GM19397 (cell line): ENCODE measurements at regions not wholly inside any gene's neighbourhood (a gene's known extent, or its start where the extent isn't known, plus 50 kb on each side); places are given as distances from the start of the nearest gene placed in this dataset.

Source experiments
- ATAC-seq: cut with Tn5 transposase; IDR thresholded peaks from one replicate; pipeline ENCODE4 v1.9.1; 2021; ENCODE audit warnings: mild to moderate bottlenecking, moderate library complexity; ENCODE audit not compliant: unreplicated experiment

DNA sequence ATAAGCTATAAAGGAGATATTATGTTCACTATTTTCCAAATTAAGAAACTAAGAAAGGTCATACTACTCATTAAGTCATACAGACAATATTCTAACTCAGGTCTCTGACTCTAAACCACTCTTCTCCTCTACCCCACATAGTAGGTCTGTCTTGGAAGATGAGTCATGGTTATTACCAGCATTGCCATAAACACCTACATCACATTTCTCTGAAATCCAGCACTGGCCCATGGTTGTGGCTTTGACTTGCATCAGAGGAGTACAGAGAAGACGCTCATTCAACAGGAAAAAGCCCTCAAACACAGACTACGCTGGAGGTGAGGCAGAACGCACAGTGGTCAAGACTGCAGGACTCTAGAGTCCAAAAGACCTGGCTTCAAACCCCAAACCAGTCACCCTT lies 476.8 kb downstream of the COG6 start:
- ATAC-seq = no peak

DNA sequence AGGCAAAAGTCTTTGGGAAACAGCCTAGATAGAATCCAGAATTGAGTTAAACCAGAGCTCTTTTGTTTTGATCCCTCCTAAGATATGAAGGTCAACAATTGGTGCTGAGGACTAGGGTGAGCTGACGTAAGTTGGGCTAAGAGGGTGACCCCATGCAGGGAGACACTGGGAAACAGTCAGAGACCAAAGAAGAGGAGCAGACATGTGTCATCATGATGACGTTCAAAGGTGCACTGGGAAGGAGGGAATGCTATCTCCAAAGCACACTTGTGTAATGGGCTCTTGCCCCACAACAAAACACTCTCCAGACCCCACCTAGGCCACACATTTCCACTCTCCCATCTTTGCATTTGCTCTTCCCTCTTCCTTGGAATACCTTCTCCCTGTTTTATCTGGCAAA lies 481.4 kb downstream of the COG6 start:
- no peak for ATAC-seq

DNA sequence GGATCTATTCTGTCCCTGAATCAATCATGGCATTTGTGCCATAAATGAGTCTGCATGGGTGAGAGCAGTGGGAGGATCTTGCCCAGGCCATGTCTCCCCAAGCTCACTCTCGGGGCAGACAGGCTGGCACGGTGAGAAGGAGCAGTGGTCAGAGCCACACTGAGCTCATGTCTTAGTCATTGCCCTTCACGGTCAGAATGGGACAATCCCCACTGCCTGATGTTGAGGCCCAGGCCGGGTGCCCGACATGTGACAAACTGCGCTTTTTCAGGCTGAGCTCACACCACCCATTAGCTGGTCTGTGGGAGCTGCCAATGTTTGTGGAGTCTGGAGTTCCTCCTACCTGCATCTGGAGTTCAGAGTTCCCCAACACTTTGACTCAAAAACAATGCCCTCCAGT lies 481.9 kb downstream of the COG6 start:
- ATAC-seq = no peak

DNA sequence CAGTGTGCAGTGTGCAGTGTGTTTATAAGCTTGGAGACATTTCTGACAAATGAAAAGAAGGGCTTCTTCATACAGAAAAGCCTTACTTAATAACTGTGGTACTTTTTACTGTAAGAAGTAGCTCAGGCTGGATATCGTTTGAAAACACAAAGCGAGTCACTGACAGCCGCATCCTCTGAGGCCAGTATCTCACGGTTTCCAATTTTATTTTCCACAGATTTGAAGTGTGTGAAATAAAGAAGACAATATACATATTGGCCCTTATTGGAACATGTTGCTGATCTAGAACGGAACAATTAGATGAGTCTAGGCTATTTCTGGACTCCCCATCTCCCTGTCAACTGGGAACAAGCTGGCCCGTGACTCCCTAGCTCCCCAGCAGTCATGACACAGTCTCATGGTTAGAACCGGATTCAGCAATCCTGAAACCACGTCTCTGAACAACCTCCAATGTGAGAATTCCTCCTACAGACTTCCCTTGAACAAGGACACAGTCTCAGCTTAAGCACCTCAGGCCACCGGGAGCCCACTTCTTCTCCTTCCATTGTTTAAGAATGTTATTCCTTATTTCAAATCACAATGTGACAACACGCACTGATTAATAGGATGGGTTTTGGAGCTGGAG lies 484.5 kb downstream of the COG6 start:
- no peak for ATAC-seq

DNA sequence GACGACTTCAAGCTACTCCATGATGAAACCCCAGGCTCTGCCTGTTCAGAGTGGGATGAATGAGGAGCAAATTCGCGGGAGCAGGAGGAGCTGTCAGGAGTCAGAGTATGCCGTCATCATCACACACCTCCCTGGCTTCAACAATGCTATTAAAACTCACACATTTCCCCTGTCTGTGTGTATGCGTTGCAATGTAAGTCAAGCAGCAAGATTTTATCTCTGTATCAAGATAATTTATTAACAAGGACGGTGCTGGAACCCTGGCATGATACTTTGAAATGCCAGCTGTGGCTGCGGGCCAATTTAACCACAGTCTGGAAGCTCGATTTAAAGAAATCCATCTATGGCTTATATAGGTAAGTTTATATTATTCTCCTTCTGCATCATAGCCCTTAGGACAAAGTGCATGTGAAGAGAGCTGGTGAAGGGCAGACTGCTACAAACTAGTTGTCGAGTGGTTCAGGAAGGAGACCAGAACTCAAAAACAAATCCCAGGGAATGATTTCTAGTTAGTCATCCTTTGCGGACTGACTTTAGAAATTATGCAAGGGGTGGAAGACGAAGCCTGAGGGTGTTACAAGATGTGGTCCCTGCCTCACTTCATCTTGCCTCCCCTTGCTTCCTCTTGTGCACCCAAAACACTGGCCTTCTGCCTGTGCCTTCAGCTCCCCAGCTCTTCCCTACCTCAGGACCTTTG lies 486.5 kb downstream of the COG6 start:
- no peak for ATAC-seq

DNA sequence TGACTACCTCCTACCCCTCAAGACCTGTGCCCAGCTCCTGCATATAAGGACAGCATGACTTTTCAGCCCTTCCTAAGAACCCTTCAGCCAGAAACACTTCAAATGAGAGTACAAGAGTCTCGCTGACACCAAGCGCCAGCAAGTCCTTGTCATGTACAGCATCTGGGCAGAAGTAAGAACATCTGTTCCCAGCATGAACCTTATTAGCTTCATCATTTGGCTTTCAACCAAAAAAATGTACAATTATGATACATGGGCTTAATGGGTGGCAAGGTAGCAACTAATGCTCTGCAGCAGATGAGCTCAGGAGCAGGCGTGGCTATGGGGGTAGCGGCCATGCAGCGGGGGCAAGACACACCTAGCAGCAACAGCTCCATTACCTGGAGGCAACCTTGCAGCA lies 487.6 kb downstream of the COG6 start:
- no peak for ATAC-seq

DNA sequence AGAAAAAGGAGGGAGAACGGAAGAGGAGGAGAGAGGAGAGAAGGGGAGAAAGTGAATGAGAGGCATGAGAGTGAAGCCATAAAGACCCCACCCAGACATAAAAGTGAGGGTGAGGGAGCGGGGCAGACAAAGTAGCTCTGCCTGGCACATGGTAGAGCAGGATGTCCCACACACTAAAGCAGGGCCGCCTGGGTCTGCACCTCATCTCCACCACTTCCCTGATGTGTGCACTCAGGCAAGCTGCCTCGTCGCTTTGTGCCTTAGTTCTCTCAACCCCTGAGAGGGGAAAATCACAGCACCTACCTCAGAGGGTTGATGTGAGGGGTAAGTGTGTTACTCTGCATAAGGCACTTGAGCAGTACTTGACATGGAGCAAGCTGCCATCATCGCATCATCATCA lies 488.1 kb downstream of the COG6 start:
- no peak for ATAC-seq

DNA sequence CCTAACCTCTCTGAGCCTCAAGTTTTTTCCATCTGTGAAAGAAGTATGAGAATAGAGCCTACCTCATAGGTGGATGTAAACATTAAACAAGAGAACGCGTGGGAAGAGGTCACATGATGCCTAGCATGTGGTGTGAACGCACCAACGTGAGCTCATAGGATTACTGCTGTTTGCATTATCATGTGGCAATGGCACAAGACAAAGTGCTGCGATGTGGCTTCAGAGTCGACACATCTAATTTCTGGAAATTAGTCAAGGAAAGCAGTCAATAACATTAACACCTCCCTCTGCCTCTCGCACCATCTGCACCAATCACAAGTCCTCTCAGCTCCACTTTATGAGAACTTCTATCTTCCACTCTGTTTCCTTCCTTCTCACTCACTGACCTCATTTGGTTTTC lies 489.7 kb downstream of the COG6 start:
- ATAC-seq = no peak

DNA sequence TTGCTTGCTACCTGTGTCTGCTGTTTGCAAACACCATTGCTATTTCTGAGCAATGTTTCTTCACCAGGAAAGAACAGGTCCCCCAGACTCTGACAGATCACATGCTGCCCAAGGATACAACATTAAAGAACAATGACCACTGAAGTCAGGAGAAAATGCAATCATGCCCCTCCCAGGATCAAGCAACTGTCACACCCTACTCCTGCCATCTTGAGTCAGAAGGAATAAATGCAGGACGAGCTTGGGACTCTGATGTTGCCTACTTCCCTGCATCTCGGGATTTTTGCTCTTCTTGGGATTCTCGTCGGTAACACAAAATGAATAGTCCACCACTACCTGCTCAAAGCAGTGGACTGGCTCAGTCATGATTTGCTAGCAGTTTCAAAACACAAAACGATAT lies 490.6 kb downstream of the COG6 start:
- ATAC-seq = no peak

DNA sequence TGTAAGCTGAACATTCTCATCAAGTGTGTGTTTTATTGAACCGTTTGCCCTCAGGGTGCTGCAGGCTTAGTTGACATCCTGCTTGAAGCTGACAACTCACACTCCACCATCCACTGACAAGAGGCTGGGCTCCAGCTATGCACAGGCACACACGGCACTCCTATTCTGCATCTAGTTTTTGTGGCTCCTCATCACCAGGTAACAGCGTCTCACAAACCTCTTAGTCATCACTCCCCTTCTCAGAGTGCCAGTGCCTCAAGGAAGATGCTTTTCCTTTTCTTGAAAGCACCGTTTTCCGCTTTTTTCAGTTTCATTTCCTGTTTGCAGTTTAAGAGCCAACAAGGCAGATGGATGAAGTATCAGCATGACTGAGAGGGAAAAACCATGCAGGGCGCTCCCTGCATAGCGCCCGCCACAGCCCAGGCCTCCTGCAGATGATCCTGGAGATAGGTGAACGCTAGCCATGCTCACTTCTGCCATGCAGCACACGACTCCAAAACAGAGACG lies 491.2 kb downstream of the COG6 start:
- no peak for ATAC-seq

DNA sequence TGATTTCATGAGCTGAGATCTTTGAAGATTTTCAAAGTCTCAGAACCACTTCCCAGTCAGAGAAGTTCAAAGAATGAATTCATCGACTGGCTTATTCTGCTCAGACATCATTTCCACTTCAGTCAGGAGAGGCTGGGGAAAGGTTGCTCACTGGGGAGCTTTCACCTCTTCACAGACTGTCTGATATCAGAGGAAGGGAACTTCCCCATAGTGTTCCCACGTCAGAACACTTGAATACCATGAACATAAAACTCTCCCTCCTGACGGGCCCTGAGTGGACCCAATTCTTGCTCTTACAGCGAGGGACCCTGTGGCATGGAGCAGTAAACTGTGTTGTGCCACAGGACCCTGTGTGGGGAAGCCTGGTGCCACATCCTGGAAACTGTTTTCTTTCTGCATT lies 492.6 kb downstream of the COG6 start:
- ATAC-seq = no peak

DNA sequence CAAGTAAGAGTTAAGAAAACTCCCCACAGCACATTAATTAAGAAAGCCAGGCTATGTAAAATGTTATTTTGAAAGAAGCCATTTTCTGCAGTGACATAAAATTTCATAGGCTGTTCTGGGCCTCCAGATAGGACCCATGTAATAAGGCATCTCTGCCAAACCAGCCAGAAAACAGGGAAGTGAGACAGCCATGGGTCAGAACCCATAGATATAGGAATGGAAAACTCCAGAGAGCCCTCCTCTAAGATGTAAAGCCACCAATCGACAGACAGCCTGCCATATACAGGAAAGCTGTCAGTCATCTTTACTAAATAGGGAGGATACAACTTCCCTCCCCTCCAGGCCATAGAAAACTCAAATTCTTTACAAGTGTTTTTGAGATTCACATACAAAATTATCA lies 493.3 kb downstream of the COG6 start:
- no peak for ATAC-seq

DNA sequence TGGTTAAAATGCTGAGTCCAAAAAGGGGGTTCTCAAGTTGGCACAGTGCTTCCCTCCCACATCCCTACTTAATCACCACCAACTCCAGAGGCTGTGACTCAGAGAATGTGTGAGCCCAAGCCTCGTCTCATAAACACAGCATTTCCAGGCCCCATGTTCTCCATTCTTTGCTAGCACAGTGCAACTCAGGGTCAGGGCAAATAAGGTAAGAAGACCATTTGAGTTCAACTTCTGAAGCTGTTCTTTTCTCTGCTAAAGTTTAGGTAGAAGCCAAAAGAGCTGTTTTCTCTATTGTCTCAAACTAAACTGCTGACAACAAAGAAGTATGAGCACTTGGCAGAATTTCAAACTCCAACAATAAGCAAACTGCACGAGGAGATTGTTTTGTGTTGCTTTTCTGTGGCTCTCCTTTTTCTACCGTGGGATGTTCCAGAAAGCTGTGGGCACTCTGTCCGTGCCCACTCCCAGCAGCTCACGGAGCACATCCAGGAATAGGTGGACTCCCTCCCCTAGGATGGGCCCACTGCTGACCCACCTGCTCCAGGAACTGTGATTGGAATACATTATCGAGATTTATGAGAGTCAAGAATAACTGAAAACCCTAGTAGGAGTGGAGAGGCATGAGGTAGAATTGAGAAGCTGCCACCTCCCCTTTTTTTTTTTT lies 494.3 kb downstream of the COG6 start:
- no peak for ATAC-seq

DNA sequence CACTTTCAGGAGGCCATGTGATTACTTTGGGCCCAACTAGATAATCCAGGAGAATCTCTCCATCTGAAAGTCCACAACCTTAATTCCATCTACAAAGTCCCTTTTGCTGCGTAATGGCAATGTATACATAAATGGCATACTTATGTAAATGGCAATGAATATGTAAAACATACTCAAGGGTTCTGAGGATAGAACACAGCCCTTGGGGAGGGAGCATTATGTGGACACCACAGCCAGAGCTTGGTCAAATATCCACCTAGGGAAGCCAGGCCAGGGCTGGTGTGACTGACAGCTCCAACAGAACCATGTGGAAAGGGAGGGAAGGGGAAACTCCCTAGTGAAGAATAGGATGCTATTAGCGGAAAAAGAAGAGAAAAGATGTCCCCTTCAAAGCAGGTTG lies 496.2 kb downstream of the COG6 start:
- ATAC-seq = no peak

DNA sequence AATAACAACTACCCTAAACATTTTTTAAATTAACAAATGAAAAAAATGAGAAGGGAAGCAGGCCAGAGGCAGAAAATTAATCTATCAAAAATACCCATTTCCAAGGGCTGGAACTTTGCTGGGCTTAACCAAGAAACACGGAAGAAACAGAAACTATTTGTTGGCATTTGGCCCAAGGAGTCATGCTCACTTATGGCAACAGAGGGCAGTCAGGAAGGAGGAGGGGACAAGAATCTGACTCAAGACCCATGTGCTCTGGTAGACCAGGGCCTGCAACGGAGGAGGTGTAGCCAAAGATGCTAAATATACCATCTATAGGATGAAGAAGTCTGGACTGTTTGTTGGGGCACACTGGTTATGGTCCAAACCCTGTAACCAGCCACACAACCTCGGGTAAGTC lies 496.7 kb downstream of the COG6 start:
- no peak for ATAC-seq

DNA sequence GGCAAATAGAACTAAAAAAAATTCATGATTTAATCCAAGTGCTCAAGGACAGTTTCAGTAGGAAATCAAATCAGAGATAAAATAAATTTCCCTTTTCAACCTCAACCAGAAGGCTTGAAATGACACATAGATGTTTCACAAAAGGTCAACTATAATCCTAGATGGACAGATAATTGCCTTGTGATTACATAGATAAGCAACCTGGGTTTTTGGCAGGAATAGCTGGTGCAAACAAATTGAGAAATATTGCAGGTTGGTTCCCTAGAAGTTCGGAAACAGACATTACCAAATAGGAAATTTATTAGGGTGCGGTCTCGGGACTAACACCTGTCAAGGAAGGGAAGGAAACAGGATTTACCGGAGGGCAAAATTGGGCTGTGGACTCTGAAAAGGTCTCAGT lies 497.5 kb downstream of the COG6 start:
- ATAC-seq = no peak

DNA sequence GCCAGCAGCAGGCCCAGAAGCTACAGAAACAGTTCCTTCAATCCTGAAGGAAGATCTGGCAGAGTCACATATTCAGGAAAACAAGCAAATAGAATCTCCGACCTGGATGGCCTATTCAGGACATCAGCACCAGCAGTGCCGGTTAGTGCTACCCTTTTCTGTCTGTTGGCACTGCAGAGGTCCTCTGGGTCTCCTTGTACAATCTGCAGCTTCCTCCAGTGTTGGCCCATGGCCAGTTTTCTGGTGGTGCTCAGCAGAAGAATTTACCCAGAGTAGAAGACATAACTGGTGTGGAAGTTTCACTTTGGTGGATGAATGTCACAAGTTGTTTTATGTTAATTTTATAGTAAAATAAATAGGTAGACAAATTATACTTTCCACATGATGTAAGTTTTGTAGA lies 498.1 kb downstream of the COG6 start:
- no peak for ATAC-seq

DNA sequence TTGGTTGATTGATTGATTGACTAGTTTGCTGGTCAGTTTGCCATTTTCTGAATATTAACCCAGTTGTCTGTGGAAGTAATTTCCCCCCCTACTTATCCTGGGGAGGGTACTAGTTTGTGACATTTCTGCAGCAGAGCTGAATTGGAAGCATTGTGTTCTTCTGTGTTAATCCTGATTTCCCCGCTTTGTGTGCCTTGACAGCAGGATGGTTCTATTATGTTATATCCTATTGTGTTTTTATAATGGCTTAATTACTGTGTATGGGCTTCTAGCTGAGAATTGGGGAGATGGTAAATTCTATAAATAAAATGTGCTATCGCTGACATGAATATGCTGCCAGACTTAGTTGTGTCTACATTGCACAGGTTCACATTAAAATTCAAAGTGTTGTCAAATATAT lies 499.7 kb downstream of the COG6 start:
- no peak for ATAC-seq

DNA sequence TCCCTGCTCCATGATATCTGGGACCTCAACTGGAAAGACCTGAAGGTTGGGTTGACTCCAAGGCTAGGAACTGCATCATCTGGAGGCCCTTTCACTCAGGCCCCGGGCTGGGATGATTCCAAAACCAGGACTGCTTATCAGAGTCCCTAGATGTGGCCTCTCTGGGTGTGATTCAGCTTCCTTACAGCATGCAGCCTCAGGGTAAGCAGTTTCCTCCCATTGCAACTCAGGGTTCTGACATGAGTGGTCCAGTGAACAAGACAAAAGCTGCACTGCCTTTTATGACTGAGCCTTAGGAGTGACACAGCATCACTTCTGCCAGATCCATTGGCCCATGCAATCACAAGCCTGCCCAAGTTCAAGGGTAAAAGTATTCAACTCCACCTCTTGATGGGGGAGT lies 502.8 kb downstream of the COG6 start:
- ATAC-seq = no peak

DNA sequence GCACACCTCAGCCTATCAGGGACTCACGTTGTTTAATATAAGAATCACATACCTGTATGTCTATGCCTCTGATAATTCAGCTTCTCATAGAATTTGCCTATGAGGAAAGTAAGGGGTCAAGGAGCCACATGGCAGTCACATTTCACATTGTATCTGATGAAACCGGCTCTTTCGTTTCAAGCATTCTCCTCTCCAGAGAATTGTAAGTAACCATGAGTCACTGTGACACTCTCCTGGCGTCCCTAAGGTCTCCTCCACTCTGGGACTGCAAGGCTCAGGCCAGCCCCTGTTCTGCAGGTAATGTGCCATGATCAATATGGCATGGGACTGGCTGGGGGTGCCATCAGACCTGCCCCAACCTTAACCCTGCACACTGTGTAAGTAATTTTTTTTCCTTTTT lies 503.3 kb downstream of the COG6 start:
- ATAC-seq = no peak

DNA sequence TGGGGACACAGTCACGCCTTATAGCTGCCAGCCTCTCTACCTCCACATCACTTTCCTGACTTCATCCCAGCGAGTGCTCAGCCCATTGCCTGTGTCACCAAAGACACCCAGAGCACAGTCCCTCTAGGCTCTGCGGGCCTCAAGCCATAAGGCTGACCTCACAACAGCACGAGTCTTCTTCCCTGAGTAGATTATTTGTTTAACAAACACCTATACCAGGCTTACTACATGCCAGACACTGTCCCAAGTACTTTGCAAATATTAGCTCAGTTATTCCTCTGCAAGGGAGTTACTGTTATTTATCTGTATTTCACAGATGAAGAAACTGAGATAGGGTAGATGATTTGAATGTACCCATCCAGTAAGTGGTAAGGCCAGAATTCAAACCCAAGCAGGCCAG lies 504.3 kb downstream of the COG6 start:
- no peak for ATAC-seq

DNA sequence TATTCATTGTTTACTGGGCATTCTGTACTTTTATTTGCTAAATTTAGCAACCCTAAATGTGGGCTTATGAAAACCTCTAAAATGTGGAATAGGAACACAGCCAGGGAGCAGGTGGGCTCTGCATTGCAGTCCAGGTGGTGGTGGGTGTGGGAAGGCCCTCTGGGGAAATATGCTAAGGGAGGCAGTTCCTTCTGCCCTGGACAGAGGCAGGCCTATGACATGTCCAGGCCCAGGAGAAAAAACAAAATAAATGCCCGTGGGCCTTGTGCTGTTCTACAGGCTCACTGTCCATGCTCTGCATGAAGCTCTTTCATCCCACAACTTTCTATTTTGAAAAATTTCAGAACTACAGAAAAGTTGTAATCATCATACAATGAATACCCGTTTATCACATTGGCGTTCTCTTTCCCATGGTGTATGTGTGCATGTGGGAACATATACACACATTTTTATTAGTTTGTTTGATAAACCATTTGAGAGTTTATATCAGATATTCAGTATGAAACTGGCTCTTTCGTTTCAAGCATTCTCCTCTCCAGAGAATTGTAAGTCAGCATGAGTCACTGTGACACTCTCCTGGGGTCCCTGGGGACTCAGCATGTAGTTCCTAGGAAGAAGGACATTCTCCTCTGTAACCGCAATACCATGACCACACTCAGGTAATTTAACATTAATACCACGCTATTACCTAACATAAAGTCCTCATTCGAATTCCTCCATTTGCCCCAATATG lies 505.3 kb downstream of the COG6 start:
- ATAC-seq = no peak
